ENCODE measurements at regions not wholly inside any gene's neighbourhood (a gene's known extent, or its start where the extent isn't known, plus 50 kb on each side); places are given as distances from the start of the nearest gene placed in this dataset.

GRCh38 chr3:117997201-117998049 lies 1037.2 kb downstream of the IGSF11 start:
- Histone ChIP-seq H2AFZ (ENCODE audit: low read depth, low read length) (no peak overlapping the region), H3K9me1 (ENCODE audit: control insufficient read depth, insufficient read depth, low read length) (no peaks in the 10 kb centered on the region), H3K9me3 (replicated peaks; ENCODE audit: control insufficient read depth, insufficient read depth, low read depth, low read length) (no peaks in the 10 kb centered on the region), H3K4me2 (ENCODE audit: insufficient read depth, low read length) (no peak overlapping the region), H4K20me1 (replicated peaks; ENCODE audit: control insufficient read depth, insufficient read depth, low read length) (no peaks in the 10 kb centered on the region), H3K79me2 (ENCODE audit: control insufficient read depth, insufficient read depth, low read length) (no peaks in the 10 kb centered on the region), H3K27ac (ENCODE audit: extremely low read depth, low read depth, low read length) (no peak overlapping the region), H3K4me3 (no peak overlapping the region), H3K36me3 (ENCODE audit: control insufficient read depth, insufficient read depth, low read length) (no peaks in the 10 kb centered on the region), H3K4me1 (replicated peaks in 1 of 2; ENCODE audit: control insufficient read depth in 2 of 2, insufficient read depth in 2 of 2, low read length in 2 of 2) (no peaks in the 10 kb centered on the region; a peak in 1 of 5 replicates), H3K9ac (ENCODE audit: insufficient read depth in 1 of 2, low read depth in 2 of 2, low read length in 2 of 2) (no peak overlapping the region), H3K27me3 (ENCODE audit: control insufficient read depth in 2 of 2, insufficient read depth in 2 of 2, low read length in 2 of 2) (no peaks in the 10 kb centered on the region)
- in situ Hi-C loops (cut with MboI) (no loop called here), intact Hi-C loops (cut with micrococcal nuclease) (no loop called here)
- no TSS peak for BruUV-seq (replicated peaks)
- WGBS (ENCODE audit: insufficient coverage, low coverage, missing lambda C conversion rate): 6% methylated on average over 22 of the region's 48 CpGs
- ChIA-PET CTCF (ENCODE audit: low intra/inter-chr PET ratio) (no interaction called here), POLR2A (no interaction called here)
- TF ChIP-seq FOSL1 (tag; conservative IDR thresholded peaks at IDR 0.05) (no peak), CTCF (IDR thresholded peaks at IDR 0.05 in 2 of 3, conservative IDR thresholded peaks at IDR 0.05 in 1 of 3; ENCODE audit: insufficient read depth in 2 of 3, low read depth in 1 of 3, low read length in 3 of 3) (peak; percentile 25 to 59 (median 28); a peak in 5 of 6 replicates), ZNF766 (CRISPR knock-in tag; conservative IDR thresholded peaks at IDR 0.05) (no peak), RBM14 (IDR thresholded peaks at IDR 0.05; ENCODE audit: borderline replicate concordance, insufficient read depth, low read depth, low read length) (no peak), THRB (CRISPR knock-in tag; conservative IDR thresholded peaks at IDR 0.05) (no peak), NCOR1 (IDR thresholded peaks at IDR 0.05) (no peak), SMC3 (conservative IDR thresholded peaks at IDR 0.05; ENCODE audit: insufficient read depth, low read depth, low read length) (0 out of 2 replicates have a peak, but pooled peaks have one; percentile 7), MCM2 (IDR thresholded peaks at IDR 0.05; ENCODE audit: low read depth) (no peak), RAD21 (CRISPR knock-in tag; conservative IDR thresholded peaks at IDR 0.05 in 1 of 2, IDR thresholded peaks at IDR 0.05 in 1 of 2) (peak in 1 of 2 experiments; percentile 47; a peak in 3 of 4 replicates)
- FAIRE-seq (no peak), ATAC-seq (peak; percentile 77), DNase-seq (ENCODE audit: extremely low read depth in 1 of 4, low spot score in 3 of 4) (peak; percentile 13 to 35 (median 18))

All from K562 (cell line).